ENCODE measurements at regions not wholly inside any gene's neighbourhood (a gene's known extent, or its start where the extent isn't known, plus 50 kb on each side); places are given as distances from the start of the nearest gene placed in this dataset.

- TF ChIP-seq CTCF (IDR thresholded peaks at IDR 0.05; ENCODE audit: poor library complexity) (no peak), EZH2phosphoT487 (IDR thresholded peaks at IDR 0.05; ENCODE audit: low read depth, severe bottlenecking, unreplicated experiment) (no peak)
These were observed 655.7 kb downstream of the NOVA1 start for GRCh38 chr14:25942090-25942489.

All from hepatocyte (in vitro differentiated cells).